GM12873 (cell line): ENCODE measurements at regions not wholly inside any gene's neighbourhood (a gene's known extent, or its start where the extent isn't known, plus 50 kb on each side); places are given as distances from the start of the nearest gene placed in this dataset.

Source experiments
- CTCF ChIP-seq: IDR thresholded peaks from 2 replicates; pipeline ENCODE4 v1.5.1; 2012; ENCODE audit warnings: low read depth, mild to moderate bottlenecking, moderate library complexity, low read length, control low read depth; ENCODE audit not compliant: insufficient read depth; ENCODE audit errors: missing control alignments

- no peak for TF ChIP-seq CTCF
Measured at GRCh38 chr22:22164541-22165272, 79.9 kb upstream of the VPREB1 start.

GRCh38 chr22:22161924-22162851, 82.4 kb upstream of the VPREB1 start:
- TF ChIP-seq CTCF = no peak

- no peak for TF ChIP-seq CTCF
Measured at GRCh38 chr22:22159384-22159783, 85.2 kb upstream of the VPREB1 start.

- no peak for TF ChIP-seq CTCF
Measured at GRCh38 chr22:22158965-22159364, 85.6 kb upstream of the VPREB1 start.

- no peak for TF ChIP-seq CTCF
Measured at GRCh38 chr22:22158207-22158816, 86.3 kb upstream of the VPREB1 start.

GRCh38 chr22:22157348-22157725, 87.2 kb upstream of the VPREB1 start:
- TF ChIP-seq CTCF = no peak
